ENCODE measurements at regions not wholly inside any gene's neighbourhood (a gene's known extent, or its start where the extent isn't known, plus 50 kb on each side); places are given as distances from the start of the nearest gene placed in this dataset.

- no peak overlapping the region for H3K27ac ChIP-seq (ENCODE audit: low read depth, low read length)
- Mint-ChIP-seq H3K9me3 (no peaks in the 10 kb centered on the region), H3K4me3 (no peak overlapping the region), H3K4me1 (no peaks in the 10 kb centered on the region), H3K36me3 (ENCODE audit: low read depth) (no peaks in the 10 kb centered on the region), H3K27ac (no peak overlapping the region), H3K27me3 (ENCODE audit: insufficient read depth) (no peaks in the 10 kb centered on the region)
- H3K9me3 ChIP-seq (ENCODE audit: control insufficient read depth, low read length) = no peaks in the 10 kb centered on the region
- no peaks in the 10 kb centered on the region for H3K4me1 ChIP-seq (ENCODE audit: control insufficient read depth, insufficient read depth, low read length)
- no peak overlapping the region for H3K4me3 ChIP-seq (ENCODE audit: low read length)
- no peaks in the 10 kb centered on the region for H3K27me3 ChIP-seq (ENCODE audit: control insufficient read depth, insufficient read depth, low read length, poor library complexity, severe bottlenecking)
- no peak overlapping the region for H3K9ac ChIP-seq (ENCODE audit: extremely low read depth, low read length, poor library complexity, severe bottlenecking)
- no CpG with 5 or more reads among the region's 1 CpG for WGBS, 2 experiments (ENCODE audit: insufficient coverage in 1 of 2, insufficient read length in 1 of 2)
- no peaks in the 10 kb centered on the region for H3K36me3 ChIP-seq (ENCODE audit: control insufficient read depth, insufficient read depth, low read length)
- no peak for TF ChIP-seq CTCF (conservative IDR thresholded peaks at IDR 0.05)
- no peak for DNase-seq
Measured at GRCh38 chr2:155528034-155528433, 804.5 kb downstream of the NR4A2 start.

DNA sequence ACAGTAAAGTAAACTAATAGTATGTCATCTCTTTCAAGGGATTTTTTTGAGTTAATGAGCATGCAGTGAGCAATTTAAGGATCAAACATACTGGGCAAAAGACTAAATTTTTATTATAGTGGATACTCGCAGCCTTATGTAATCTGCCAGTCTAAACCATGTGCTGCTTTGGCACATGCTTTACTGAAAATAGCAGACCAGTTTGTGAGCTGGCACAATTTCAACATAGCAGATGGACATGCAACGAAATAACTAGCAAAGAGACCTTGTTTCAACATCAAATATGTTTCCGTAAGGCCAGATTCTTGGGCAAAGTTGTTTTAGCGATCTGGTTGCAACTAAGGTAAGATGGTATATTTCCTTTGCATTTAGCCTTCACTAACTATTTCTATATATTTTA is 807.3 kb downstream of the NR4A2 start:
- no peak overlapping the region for H3K27ac ChIP-seq (ENCODE audit: low read depth, low read length)
- no peaks in the 10 kb centered on the region for H3K9me3 ChIP-seq (ENCODE audit: control insufficient read depth, low read length)
- H3K4me1 ChIP-seq (ENCODE audit: control insufficient read depth, insufficient read depth, low read length) = no peaks in the 10 kb centered on the region
- H3K9me3 Mint-ChIP-seq = no peaks in the 10 kb centered on the region
- H3K27ac Mint-ChIP-seq = no peak overlapping the region
- TF ChIP-seq CTCF (conservative IDR thresholded peaks at IDR 0.05) = no peak
- no peaks in the 10 kb centered on the region for H3K36me3 Mint-ChIP-seq (ENCODE audit: low read depth)
- H3K36me3 ChIP-seq (ENCODE audit: control insufficient read depth, insufficient read depth, low read length) = no peaks in the 10 kb centered on the region
- no peak overlapping the region for H3K9ac ChIP-seq (ENCODE audit: extremely low read depth, low read length, poor library complexity, severe bottlenecking)
- no peaks in the 10 kb centered on the region for H3K4me1 Mint-ChIP-seq
- DNase-seq = no peak
- no peaks in the 10 kb centered on the region for H3K27me3 Mint-ChIP-seq (ENCODE audit: insufficient read depth)
- H3K27me3 ChIP-seq (ENCODE audit: control insufficient read depth, insufficient read depth, low read length, poor library complexity, severe bottlenecking) = no peaks in the 10 kb centered on the region
- H3K4me3 ChIP-seq (ENCODE audit: low read length) = no peak overlapping the region
- no peak overlapping the region for H3K4me3 Mint-ChIP-seq
- WGBS, 2 experiments (ENCODE audit: insufficient coverage in 1 of 2, insufficient read length in 1 of 2) = 92 to 94% methylated on average over 2 to 4 of the region's 4 CpGs

GRCh38 chr2:155519529-155520130 is 812.9 kb downstream of the NR4A2 start:
- H3K4me3 Mint-ChIP-seq = no peak overlapping the region

More at GRCh38 chr2:155519529-155520130, 812.9 kb downstream of the NR4A2 start:
- 95 to 100% methylated on average over 2 of the region's 2 CpGs for WGBS, 2 experiments (ENCODE audit: insufficient coverage in 1 of 2, insufficient read length in 1 of 2)
- H3K27me3 Mint-ChIP-seq (ENCODE audit: insufficient read depth) = no peaks in the 10 kb centered on the region
- DNase-seq = no peak
- Histone ChIP-seq H3K4me1 (ENCODE audit: control insufficient read depth, insufficient read depth, low read length) (no peaks in the 10 kb centered on the region), H3K9me3 (ENCODE audit: control insufficient read depth, low read length) (no peaks in the 10 kb centered on the region), H3K27me3 (ENCODE audit: control insufficient read depth, insufficient read depth, low read length, poor library complexity, severe bottlenecking) (no peaks in the 10 kb centered on the region), H3K9ac (ENCODE audit: extremely low read depth, low read length, poor library complexity, severe bottlenecking) (no peak overlapping the region), H3K4me3 (ENCODE audit: low read length) (no peak overlapping the region), H3K36me3 (ENCODE audit: control insufficient read depth, insufficient read depth, low read length) (no peaks in the 10 kb centered on the region), H3K27ac (ENCODE audit: low read depth, low read length) (no peak overlapping the region)
- H3K27ac Mint-ChIP-seq = no peak overlapping the region
- TF ChIP-seq CTCF (conservative IDR thresholded peaks at IDR 0.05) = no peak
- no peaks in the 10 kb centered on the region for H3K9me3 Mint-ChIP-seq
- H3K36me3 Mint-ChIP-seq (ENCODE audit: low read depth) = no peaks in the 10 kb centered on the region
- no peaks in the 10 kb centered on the region for H3K4me1 Mint-ChIP-seq

Measured in endodermal cell (in vitro differentiated cells).